ENCODE measurements at regions not wholly inside any gene's neighbourhood (a gene's known extent, or its start where the extent isn't known, plus 50 kb on each side); places are given as distances from the start of the nearest gene placed in this dataset.

- intact Hi-C loops (cut with micrococcal nuclease): no loop called here
- Mint-ChIP-seq H3K4me1 (ENCODE audit: low read depth) (no peaks in the 10 kb centered on the region), H3K27ac (no peak overlapping the region), H3K4me3 (no peak overlapping the region), H3K36me3 (ENCODE audit: low read depth) (no peaks in the 10 kb centered on the region), H3K9me3 (no peaks in the 10 kb centered on the region), H3K27me3 (ENCODE audit: low read depth) (peaks cover 3% of the 10 kb centered on the region)
- DNase-seq: no peak
- CTCF ChIA-PET: interaction anchor here (1.2 kb wide), 1 partner anchor 100 kb away, joined by 3 read pairs; no protein-coding TSS in a partner anchor
Measured at GRCh38 chr15:62639906-62640605, 402.5 kb upstream of the TPM1 start.

GRCh38 chr15:62641825-62642224, 400.7 kb upstream of the TPM1 start:
- no peak for DNase-seq
- Mint-ChIP-seq H3K27ac (no peak overlapping the region), H3K4me3 (no peak overlapping the region), H3K36me3 (ENCODE audit: low read depth) (no peaks in the 10 kb centered on the region), H3K4me1 (ENCODE audit: low read depth) (no peaks in the 10 kb centered on the region), H3K9me3 (no peaks in the 10 kb centered on the region), H3K27me3 (ENCODE audit: low read depth) (peaks cover 3% of the 10 kb centered on the region)
- intact Hi-C loops (cut with micrococcal nuclease): no loop called here
- CTCF ChIA-PET: interaction anchor here (0.9 kb wide), 1 partner anchor 100 kb away, joined by 3 read pairs; no protein-coding TSS in a partner anchor

GRCh38 chr15:62643572-62643971, 399.0 kb upstream of the TPM1 start:
- intact Hi-C loops (cut with micrococcal nuclease): no loop called here
- Mint-ChIP-seq H3K9me3 (no peaks in the 10 kb centered on the region), H3K4me1 (ENCODE audit: low read depth) (no peaks in the 10 kb centered on the region), H3K4me3 (no peak overlapping the region), H3K27me3 (ENCODE audit: low read depth) (no peaks in the 10 kb centered on the region), H3K36me3 (ENCODE audit: low read depth) (no peaks in the 10 kb centered on the region), H3K27ac (no peak overlapping the region)
- DNase-seq: no peak
- CTCF ChIA-PET: no interaction called here

- CTCF ChIA-PET: no interaction called here
- H3K27me3 Mint-ChIP-seq (ENCODE audit: low read depth): no peaks in the 10 kb centered on the region
- no peak for DNase-seq
- H3K9me3 Mint-ChIP-seq: no peaks in the 10 kb centered on the region
- no peak overlapping the region for H3K4me3 Mint-ChIP-seq
- no peaks in the 10 kb centered on the region for H3K36me3 Mint-ChIP-seq (ENCODE audit: low read depth)
- no peak overlapping the region for H3K27ac Mint-ChIP-seq
- intact Hi-C loops (cut with micrococcal nuclease): no loop called here
- H3K4me1 Mint-ChIP-seq (ENCODE audit: low read depth): no peaks in the 10 kb centered on the region
Measured at GRCh38 chr15:62644216-62644888, 398.2 kb upstream of the TPM1 start.

- Mint-ChIP-seq H3K9me3 (no peaks in the 10 kb centered on the region), H3K4me3 (no peak overlapping the region), H3K4me1 (ENCODE audit: low read depth) (no peaks in the 10 kb centered on the region), H3K27me3 (ENCODE audit: low read depth) (no peaks in the 10 kb centered on the region), H3K36me3 (ENCODE audit: low read depth) (no peaks in the 10 kb centered on the region), H3K27ac (no peak overlapping the region)
- intact Hi-C loops (cut with micrococcal nuclease): no loop called here
- no peak for DNase-seq
- CTCF ChIA-PET: no interaction called here
Measured at GRCh38 chr15:62644889-62645742, 397.4 kb upstream of the TPM1 start.

- H3K9me3 Mint-ChIP-seq: no peaks in the 10 kb centered on the region
- CTCF ChIA-PET: no interaction called here
Measured at GRCh38 chr15:62647202-62647842, 395.2 kb upstream of the TPM1 start.

GRCh38 chr15:62647843-62648505, 394.6 kb upstream of the TPM1 start:
- Mint-ChIP-seq H3K4me1 (ENCODE audit: low read depth) (no peaks in the 10 kb centered on the region), H3K9me3 (no peaks in the 10 kb centered on the region), H3K4me3 (no peak overlapping the region), H3K27ac (no peak overlapping the region), H3K27me3 (ENCODE audit: low read depth) (no peaks in the 10 kb centered on the region), H3K36me3 (ENCODE audit: low read depth) (no peaks in the 10 kb centered on the region)
- CTCF ChIA-PET: no interaction called here
- intact Hi-C loops (cut with micrococcal nuclease): no loop called here
- DNase-seq: no peak

More at GRCh38 chr15:62647202-62647842, 395.2 kb upstream of the TPM1 start:
- no peaks in the 10 kb centered on the region for H3K27me3 Mint-ChIP-seq (ENCODE audit: low read depth)
- H3K4me3 Mint-ChIP-seq: no peak overlapping the region
- intact Hi-C loops (cut with micrococcal nuclease): no loop called here
- H3K4me1 Mint-ChIP-seq (ENCODE audit: low read depth): no peaks in the 10 kb centered on the region
- H3K27ac Mint-ChIP-seq: no peak overlapping the region
- no peak for DNase-seq
- H3K36me3 Mint-ChIP-seq (ENCODE audit: low read depth): no peaks in the 10 kb centered on the region

GRCh38 chr15:62648954-62649353, 393.6 kb upstream of the TPM1 start:
- H3K27me3 Mint-ChIP-seq (ENCODE audit: low read depth): no peaks in the 10 kb centered on the region

GRCh38 chr15:62649793-62650420, 392.6 kb upstream of the TPM1 start:
- intact Hi-C loops (cut with micrococcal nuclease): no loop called here
- CTCF ChIA-PET: interaction anchor here (0.6 kb wide), 2 partner anchors 57 to 63 kb away, joined by 3 read pairs; no protein-coding TSS in a partner anchor
- Mint-ChIP-seq H3K4me3 (no peak overlapping the region), H3K36me3 (ENCODE audit: low read depth) (no peaks in the 10 kb centered on the region), H3K9me3 (no peaks in the 10 kb centered on the region), H3K27me3 (ENCODE audit: low read depth) (no peaks in the 10 kb centered on the region), H3K4me1 (ENCODE audit: low read depth) (no peaks in the 10 kb centered on the region), H3K27ac (no peak overlapping the region)
- DNase-seq: peak; percentile 37

More at GRCh38 chr15:62648954-62649353, 393.6 kb upstream of the TPM1 start:
- H3K36me3 Mint-ChIP-seq (ENCODE audit: low read depth): no peaks in the 10 kb centered on the region
- intact Hi-C loops (cut with micrococcal nuclease): no loop called here
- no peaks in the 10 kb centered on the region for H3K4me1 Mint-ChIP-seq (ENCODE audit: low read depth)
- CTCF ChIA-PET: interaction anchor here (0.6 kb wide), 2 partner anchors 58 to 62 kb away, joined by 3 read pairs; no protein-coding TSS in a partner anchor
- no peak overlapping the region for H3K27ac Mint-ChIP-seq
- no peak for DNase-seq
- no peaks in the 10 kb centered on the region for H3K9me3 Mint-ChIP-seq
- H3K4me3 Mint-ChIP-seq: no peak overlapping the region

GRCh38 chr15:62653122-62653521, 389.4 kb upstream of the TPM1 start:
- Mint-ChIP-seq H3K9me3 (no peaks in the 10 kb centered on the region), H3K27me3 (ENCODE audit: low read depth) (no peaks in the 10 kb centered on the region), H3K36me3 (ENCODE audit: low read depth) (no peaks in the 10 kb centered on the region), H3K4me1 (ENCODE audit: low read depth) (no peaks in the 10 kb centered on the region), H3K4me3 (no peak overlapping the region), H3K27ac (no peak overlapping the region)
- intact Hi-C loops (cut with micrococcal nuclease): no loop called here
- CTCF ChIA-PET: interaction anchor here (0.7 kb wide), 2 partner anchors 88 to 1332 kb away, joined by 3 read pairs; no protein-coding TSS in a partner anchor
- no peak for DNase-seq

- intact Hi-C loops (cut with micrococcal nuclease): no loop called here
- no peaks in the 10 kb centered on the region for H3K4me1 Mint-ChIP-seq (ENCODE audit: low read depth)
- no peaks in the 10 kb centered on the region for H3K9me3 Mint-ChIP-seq
- H3K4me3 Mint-ChIP-seq: no peak overlapping the region
- DNase-seq: no peak
- no peak overlapping the region for H3K27ac Mint-ChIP-seq
- CTCF ChIA-PET: no interaction called here
- H3K27me3 Mint-ChIP-seq (ENCODE audit: low read depth): peaks cover 1% of the 10 kb centered on the region
- no peaks in the 10 kb centered on the region for H3K36me3 Mint-ChIP-seq (ENCODE audit: low read depth)
Measured at GRCh38 chr15:62656071-62656470, 386.5 kb upstream of the TPM1 start.

All from activated naive CD4-positive, alpha-beta T cell treated with anti-CD3 and anti-CD28 coated beads for 36 hours (primary cell).